Memory B cell (primary cell): ENCODE measurements at regions not wholly inside any gene's neighbourhood (a gene's known extent, or its start where the extent isn't known, plus 50 kb on each side); places are given as distances from the start of the nearest gene placed in this dataset.

Source experiments
- ATAC-seq: fragments of 150-1000 bp; cut with Tn5 transposase; 2 replicates; pipeline ENCODE4 v1.10.0; 2021; ENCODE audit warnings: low read depth, mild to moderate bottlenecking, moderate library complexity
- DNase-seq, 2 donors: peaks; one replicate each; pipeline ENCODE4 v3.0.0; 2022; ENCODE audit warnings: low spot score in 2 of 2
- H3K27ac Mint-ChIP-seq: one replicate; pipeline ENCODE4 v1.8.0; 2022; ENCODE audit warnings: mild to moderate bottlenecking, moderate library complexity, mixed read lengths
- H3K27me3 Mint-ChIP-seq: one replicate; pipeline ENCODE4 v1.8.0; 2022; ENCODE audit warnings: mixed read lengths
- H3K36me3 Mint-ChIP-seq: one replicate; pipeline ENCODE4 v1.8.0; 2022; ENCODE audit warnings: mild to moderate bottlenecking, mixed read lengths
- H3K4me1 Mint-ChIP-seq: one replicate; pipeline ENCODE4 v1.8.0; 2022; ENCODE audit warnings: mixed read lengths
- H3K4me3 Mint-ChIP-seq: one replicate; pipeline ENCODE4 v1.8.0; 2022; ENCODE audit warnings: mild to moderate bottlenecking, moderate library complexity, mixed read lengths
- H3K9me3 Mint-ChIP-seq: one replicate; pipeline ENCODE4 v1.8.0; 2022; ENCODE audit warnings: mixed read lengths

- ATAC-seq (no peak), DNase-seq (no peak)
- peaks cover 5% of the 10 kb centered on the region for H3K4me1 Mint-ChIP-seq
- no peak overlapping the region for H3K27ac Mint-ChIP-seq
- no peak overlapping the region for H3K4me3 Mint-ChIP-seq
- H3K9me3 Mint-ChIP-seq: no peaks in the 10 kb centered on the region
- peaks cover 8% of the 10 kb centered on the region for H3K27me3 Mint-ChIP-seq
- peaks cover 2% of the 10 kb centered on the region for H3K36me3 Mint-ChIP-seq
Observed at GRCh38 chr1:42012852-42013251, 94.1 kb upstream of the HIVEP3 start.

- Mint-ChIP-seq H3K9me3 (no peaks in the 10 kb centered on the region), H3K4me1 (peaks cover 5% of the 10 kb centered on the region), H3K27me3 (peaks cover 8% of the 10 kb centered on the region), H3K27ac (no peak overlapping the region), H3K36me3 (peaks cover 2% of the 10 kb centered on the region), H3K4me3 (no peak overlapping the region)
- ATAC-seq (no peak), DNase-seq (no peak)
Observed at GRCh38 chr1:42010381-42010780, 91.7 kb upstream of the HIVEP3 start.

- no peaks in the 10 kb centered on the region for H3K9me3 Mint-ChIP-seq
- no peaks in the 10 kb centered on the region for H3K4me1 Mint-ChIP-seq
- H3K27ac Mint-ChIP-seq: no peak overlapping the region
- peaks cover 12% of the 10 kb centered on the region for H3K27me3 Mint-ChIP-seq
- ATAC-seq: no peak
- no peak for DNase-seq
- peaks cover 2% of the 10 kb centered on the region for H3K36me3 Mint-ChIP-seq
- no peak overlapping the region for H3K4me3 Mint-ChIP-seq
Observed at GRCh38 chr1:42008264-42008663, 89.5 kb upstream of the HIVEP3 start.

GRCh38 chr1:42006836-42007235 is 88.1 kb upstream of the HIVEP3 start:
- Mint-ChIP-seq H3K36me3 (no peaks in the 10 kb centered on the region), H3K4me3 (no peak overlapping the region), H3K4me1 (no peaks in the 10 kb centered on the region), H3K27me3 (peaks cover 12% of the 10 kb centered on the region), H3K9me3 (no peaks in the 10 kb centered on the region), H3K27ac (no peak overlapping the region)
- DNase-seq (no peak), ATAC-seq (no peak)

GRCh38 chr1:42006093-42006492 is 87.4 kb upstream of the HIVEP3 start:
- no peak for ATAC-seq
- no peaks in the 10 kb centered on the region for H3K4me1 Mint-ChIP-seq
- H3K27ac Mint-ChIP-seq: no peak overlapping the region
- peaks cover 10% of the 10 kb centered on the region for H3K27me3 Mint-ChIP-seq
- H3K36me3 Mint-ChIP-seq: no peaks in the 10 kb centered on the region
- no peaks in the 10 kb centered on the region for H3K9me3 Mint-ChIP-seq
- H3K4me3 Mint-ChIP-seq: no peak overlapping the region
- no peak for DNase-seq

GRCh38 chr1:42005530-42005929 is 86.8 kb upstream of the HIVEP3 start:
- Mint-ChIP-seq H3K4me1 (no peaks in the 10 kb centered on the region), H3K9me3 (no peaks in the 10 kb centered on the region), H3K27me3 (peaks cover 10% of the 10 kb centered on the region), H3K36me3 (no peaks in the 10 kb centered on the region), H3K4me3 (no peak overlapping the region), H3K27ac (no peak overlapping the region)
- no peak for ATAC-seq
- DNase-seq: no peak

GRCh38 chr1:42004860-42005259 is 86.1 kb upstream of the HIVEP3 start:
- ATAC-seq (no peak), DNase-seq (no peak)
- peaks cover 7% of the 10 kb centered on the region for H3K27me3 Mint-ChIP-seq
- H3K36me3 Mint-ChIP-seq: no peaks in the 10 kb centered on the region
- H3K9me3 Mint-ChIP-seq: no peaks in the 10 kb centered on the region
- H3K4me3 Mint-ChIP-seq: no peak overlapping the region
- H3K4me1 Mint-ChIP-seq: no peaks in the 10 kb centered on the region
- H3K27ac Mint-ChIP-seq: no peak overlapping the region

- no peaks in the 10 kb centered on the region for H3K9me3 Mint-ChIP-seq
- no peak for DNase-seq
- no peak for ATAC-seq
- no peaks in the 10 kb centered on the region for H3K4me1 Mint-ChIP-seq
- no peaks in the 10 kb centered on the region for H3K36me3 Mint-ChIP-seq
- no peak overlapping the region for H3K27ac Mint-ChIP-seq
- no peak overlapping the region for H3K4me3 Mint-ChIP-seq
- H3K27me3 Mint-ChIP-seq: peaks cover 7% of the 10 kb centered on the region
Observed at GRCh38 chr1:42004322-42004721, 85.6 kb upstream of the HIVEP3 start.

GRCh38 chr1:42003433-42003832 is 84.7 kb upstream of the HIVEP3 start:
- DNase-seq: no peak
- no peaks in the 10 kb centered on the region for H3K36me3 Mint-ChIP-seq
- no peak overlapping the region for H3K27ac Mint-ChIP-seq
- H3K9me3 Mint-ChIP-seq: no peaks in the 10 kb centered on the region
- no peak overlapping the region for H3K4me3 Mint-ChIP-seq
- peaks cover 3% of the 10 kb centered on the region for H3K27me3 Mint-ChIP-seq
- no peak for ATAC-seq
- H3K4me1 Mint-ChIP-seq: no peaks in the 10 kb centered on the region

- H3K27me3 Mint-ChIP-seq: peaks cover 3% of the 10 kb centered on the region
- H3K36me3 Mint-ChIP-seq: no peaks in the 10 kb centered on the region
- no peaks in the 10 kb centered on the region for H3K4me1 Mint-ChIP-seq
- no peaks in the 10 kb centered on the region for H3K9me3 Mint-ChIP-seq
- H3K4me3 Mint-ChIP-seq: no peak overlapping the region
- no peak overlapping the region for H3K27ac Mint-ChIP-seq
- ATAC-seq (no peak), DNase-seq (no peak)
Observed at GRCh38 chr1:42002220-42002619, 83.5 kb upstream of the HIVEP3 start.

GRCh38 chr1:42000766-42001165 is 82.0 kb upstream of the HIVEP3 start:
- peaks cover 3% of the 10 kb centered on the region for H3K27me3 Mint-ChIP-seq
- H3K9me3 Mint-ChIP-seq: no peaks in the 10 kb centered on the region
- H3K4me3 Mint-ChIP-seq: no peak overlapping the region
- H3K27ac Mint-ChIP-seq: no peak overlapping the region
- DNase-seq: no peak
- H3K36me3 Mint-ChIP-seq: no peaks in the 10 kb centered on the region
- ATAC-seq: no peak
- H3K4me1 Mint-ChIP-seq: peaks cover 3% of the 10 kb centered on the region

GRCh38 chr1:41999884-42000283 is 81.2 kb upstream of the HIVEP3 start:
- Mint-ChIP-seq H3K9me3 (no peaks in the 10 kb centered on the region), H3K27ac (no peak overlapping the region), H3K27me3 (peaks cover 2% of the 10 kb centered on the region), H3K4me3 (no peak overlapping the region), H3K4me1 (peaks cover 3% of the 10 kb centered on the region), H3K36me3 (no peaks in the 10 kb centered on the region)
- ATAC-seq: no peak
- no peak for DNase-seq

- ATAC-seq (no peak), DNase-seq (no peak)
- Mint-ChIP-seq H3K4me3 (no peak overlapping the region), H3K9me3 (no peaks in the 10 kb centered on the region), H3K4me1 (peaks cover 3% of the 10 kb centered on the region), H3K36me3 (no peaks in the 10 kb centered on the region), H3K27me3 (no peaks in the 10 kb centered on the region), H3K27ac (no peak overlapping the region)
Observed at GRCh38 chr1:41998250-41998649, 79.5 kb upstream of the HIVEP3 start.

- H3K27ac Mint-ChIP-seq: no peak overlapping the region
- no peaks in the 10 kb centered on the region for H3K36me3 Mint-ChIP-seq
- no peaks in the 10 kb centered on the region for H3K27me3 Mint-ChIP-seq
- ATAC-seq (no peak), DNase-seq (no peak)
- peaks cover 3% of the 10 kb centered on the region for H3K4me1 Mint-ChIP-seq
- H3K4me3 Mint-ChIP-seq: no peak overlapping the region
- H3K9me3 Mint-ChIP-seq: no peaks in the 10 kb centered on the region
Observed at GRCh38 chr1:41997153-41997552, 78.4 kb upstream of the HIVEP3 start.

- ATAC-seq (no peak), DNase-seq (no peak)
- Mint-ChIP-seq H3K4me1 (peaks cover 3% of the 10 kb centered on the region), H3K36me3 (no peaks in the 10 kb centered on the region), H3K27ac (no peak overlapping the region), H3K9me3 (no peaks in the 10 kb centered on the region), H3K4me3 (no peak overlapping the region), H3K27me3 (no peaks in the 10 kb centered on the region)
Observed at GRCh38 chr1:41995441-41996130, 76.9 kb upstream of the HIVEP3 start.
